ENCODE measurements at regions not wholly inside any gene's neighbourhood (a gene's known extent, or its start where the extent isn't known, plus 50 kb on each side); places are given as distances from the start of the nearest gene placed in this dataset.

DNA sequence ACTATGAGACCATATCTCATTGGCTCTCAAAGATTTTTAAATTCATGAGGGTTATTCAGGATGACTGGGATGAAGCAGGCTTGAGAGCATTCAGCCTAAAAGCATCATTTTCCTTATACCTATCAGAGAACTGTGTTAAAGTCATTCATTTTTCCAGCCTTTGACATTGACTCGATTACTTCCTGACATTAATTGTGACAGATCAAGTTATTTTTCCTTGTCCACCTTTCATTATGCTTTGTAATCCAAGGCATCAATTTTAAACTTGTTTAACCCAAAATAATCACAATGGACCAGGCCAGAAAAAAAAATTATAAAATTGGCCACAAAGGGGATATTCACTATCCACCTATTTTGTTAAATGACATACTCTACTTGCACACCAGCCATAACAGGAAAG lies 1606.8 kb upstream of the PIK3C3 start:
- TF ChIP-seq, protein P1, sequence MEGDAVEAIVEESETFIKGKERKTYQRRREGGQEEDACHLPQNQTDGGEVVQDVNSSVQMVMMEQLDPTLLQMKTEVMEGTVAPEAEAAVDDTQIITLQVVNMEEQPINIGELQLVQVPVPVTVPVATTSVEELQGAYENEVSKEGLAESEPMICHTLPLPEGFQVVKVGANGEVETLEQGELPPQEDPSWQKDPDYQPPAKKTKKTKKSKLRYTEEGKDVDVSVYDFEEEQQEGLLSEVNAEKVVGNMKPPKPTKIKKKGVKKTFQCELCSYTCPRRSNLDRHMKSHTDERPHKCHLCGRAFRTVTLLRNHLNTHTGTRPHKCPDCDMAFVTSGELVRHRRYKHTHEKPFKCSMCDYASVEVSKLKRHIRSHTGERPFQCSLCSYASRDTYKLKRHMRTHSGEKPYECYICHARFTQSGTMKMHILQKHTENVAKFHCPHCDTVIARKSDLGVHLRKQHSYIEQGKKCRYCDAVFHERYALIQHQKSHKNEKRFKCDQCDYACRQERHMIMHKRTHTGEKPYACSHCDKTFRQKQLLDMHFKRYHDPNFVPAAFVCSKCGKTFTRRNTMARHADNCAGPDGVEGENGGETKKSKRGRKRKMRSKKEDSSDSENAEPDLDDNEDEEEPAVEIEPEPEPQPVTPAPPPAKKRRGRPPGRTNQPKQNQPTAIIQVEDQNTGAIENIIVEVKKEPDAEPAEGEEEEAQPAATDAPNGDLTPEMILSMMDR (IDR thresholded peaks at IDR 0.05), result no peak
- no peak for TF ChIP-seq POLR2AphosphoS5 (IDR thresholded peaks at IDR 0.05)
- TF ChIP-seq POLR2A (IDR thresholded peaks at IDR 0.05), result no peak
- no peak for TF ChIP-seq EP300 (IDR thresholded peaks at IDR 0.05; ENCODE audit: low read depth)
